Hematopoietic multipotent progenitor cell treated with erythropoietin and hydrocortisone succinate and interleukin-3 and kit ligand, for 8 days (in vitro differentiated cells): ENCODE measurements at regions not wholly inside any gene's neighbourhood (a gene's known extent, or its start where the extent isn't known, plus 50 kb on each side); places are given as distances from the start of the nearest gene placed in this dataset.
"Not testable (repeated sequence)": the region's sequence is repeated elsewhere in the genome, so short reads cannot be mapped to it uniquely, and the experiment has no call there.

Experiments used
- DNase-seq: peaks from one replicate; pipeline ENCODE4 v3.0.0-alpha.2; 2015

DNA sequence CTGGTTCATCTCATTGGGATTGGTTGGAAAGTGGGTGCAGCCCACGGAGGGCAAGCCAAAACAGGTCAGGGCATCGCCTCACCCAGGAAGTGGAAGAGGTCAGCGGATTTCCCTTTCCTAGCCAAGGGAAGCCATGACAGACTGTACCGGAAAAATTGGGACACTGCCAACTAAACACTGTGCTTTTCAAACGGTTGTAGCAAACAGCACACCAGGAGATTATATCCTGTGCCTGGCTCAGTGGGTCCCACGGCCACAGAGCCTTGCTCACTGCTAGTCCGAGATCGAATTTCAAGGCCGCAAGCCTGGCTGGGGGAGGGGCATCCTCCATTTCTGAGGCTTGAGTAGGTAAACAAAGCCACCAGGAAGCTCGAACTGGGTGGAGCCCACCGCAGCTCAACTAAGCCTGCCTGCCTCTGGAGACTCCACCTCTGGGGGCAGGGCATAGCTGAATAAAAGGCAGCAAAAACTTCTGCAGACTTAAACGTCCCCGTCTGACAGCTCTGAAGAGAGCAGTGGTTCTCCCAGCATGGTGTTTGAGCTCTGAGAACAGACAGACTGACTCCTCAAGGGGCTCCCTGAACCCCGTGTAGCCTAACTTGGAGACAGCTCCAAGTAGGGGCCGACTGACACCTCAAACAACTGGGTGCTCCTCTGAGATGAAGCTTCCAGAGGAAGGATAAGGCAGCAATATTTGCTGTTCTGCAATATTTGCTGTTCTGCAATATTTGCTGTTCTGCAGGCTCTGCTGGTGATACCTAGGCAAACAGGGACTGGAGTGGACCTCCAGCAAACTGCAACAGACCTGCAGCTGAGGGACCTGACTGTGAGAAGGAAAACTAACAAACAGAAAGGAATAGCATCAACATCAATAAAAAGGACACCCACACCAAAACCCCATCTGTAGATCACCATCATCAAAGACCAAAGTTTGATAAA lies 191.0 kb upstream of the IRAK1BP1 start:
- DNase-seq: not testable (repeated sequence)

DNA sequence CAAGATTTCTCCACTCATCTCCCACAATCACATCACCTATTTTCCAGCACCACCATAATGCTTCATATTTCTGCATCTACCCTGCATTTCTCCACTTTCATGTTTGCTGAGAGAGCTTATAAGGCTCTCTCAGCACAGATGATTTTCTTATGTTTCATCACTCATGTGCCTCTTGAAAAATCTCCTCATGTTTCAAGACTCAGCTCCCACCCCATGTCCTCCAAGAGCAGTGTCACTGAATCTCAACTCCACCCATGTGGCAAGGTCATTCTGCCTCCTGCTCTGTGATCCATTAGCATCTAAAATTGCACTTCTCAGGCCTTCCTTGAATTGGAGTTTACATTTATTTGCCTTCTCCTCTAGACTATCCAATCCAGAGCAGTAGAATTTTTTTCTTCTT lies 178.7 kb upstream of the IRAK1BP1 start:
- DNase-seq: no peak

DNA sequence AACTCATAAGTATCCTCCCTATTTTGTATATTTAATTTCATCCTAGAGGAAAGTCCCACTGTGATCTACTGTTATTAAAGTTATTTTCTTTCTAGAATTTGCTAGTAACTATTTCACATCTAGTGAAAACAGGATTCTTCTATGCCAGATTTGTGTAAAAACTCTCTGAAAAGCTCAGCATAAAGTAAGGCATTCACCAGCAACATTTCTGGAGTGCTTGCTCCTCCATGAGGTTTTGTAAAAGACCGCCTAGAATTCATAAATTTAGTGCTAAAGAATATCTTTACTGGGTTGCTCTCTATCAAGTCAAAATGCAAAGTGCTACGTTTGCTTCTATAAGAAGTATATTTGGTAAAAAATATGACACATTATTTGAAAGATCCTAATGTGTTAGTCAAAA lies 173.5 kb upstream of the IRAK1BP1 start:
- no peak for DNase-seq

DNA sequence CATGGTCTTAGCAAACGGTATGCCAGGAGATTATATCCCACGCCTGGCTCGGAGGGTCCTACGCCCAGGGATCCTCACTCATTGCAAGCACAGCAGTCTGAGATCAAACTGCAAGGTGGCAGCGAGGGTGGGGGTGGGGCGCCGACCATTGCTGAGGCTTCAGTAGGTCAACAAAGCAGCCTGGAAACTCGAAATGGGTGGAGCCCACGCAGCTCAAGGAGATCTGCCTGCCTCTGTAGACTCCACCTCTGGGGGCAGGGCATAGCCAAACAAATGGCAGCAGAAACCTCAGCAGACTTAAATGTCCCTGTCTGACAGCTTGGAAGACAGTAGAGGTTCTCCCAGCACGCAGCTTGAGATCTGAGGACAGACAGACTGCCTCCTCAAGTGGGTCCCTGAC lies 172.7 kb upstream of the IRAK1BP1 start:
- not testable (repeated sequence) for DNase-seq

DNA sequence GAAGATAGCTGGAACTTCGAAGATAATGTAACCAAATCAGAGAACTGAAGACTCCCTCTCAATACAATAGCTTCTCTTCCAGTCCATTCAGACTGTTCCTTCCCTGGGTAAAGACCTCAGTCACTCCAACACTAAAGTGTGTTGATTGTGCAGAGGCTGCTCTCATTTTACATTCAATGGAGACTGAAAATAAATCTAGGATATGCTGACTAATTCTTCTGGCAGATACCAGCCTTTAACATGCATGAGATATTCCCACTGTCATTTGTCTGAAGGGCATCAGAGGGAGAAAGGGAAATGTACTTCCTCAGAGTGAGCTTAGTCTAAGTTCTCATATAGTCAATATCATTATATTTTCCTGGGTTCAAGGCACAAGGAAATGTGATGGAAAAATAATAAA lies 166.4 kb upstream of the IRAK1BP1 start:
- no peak for DNase-seq

DNA sequence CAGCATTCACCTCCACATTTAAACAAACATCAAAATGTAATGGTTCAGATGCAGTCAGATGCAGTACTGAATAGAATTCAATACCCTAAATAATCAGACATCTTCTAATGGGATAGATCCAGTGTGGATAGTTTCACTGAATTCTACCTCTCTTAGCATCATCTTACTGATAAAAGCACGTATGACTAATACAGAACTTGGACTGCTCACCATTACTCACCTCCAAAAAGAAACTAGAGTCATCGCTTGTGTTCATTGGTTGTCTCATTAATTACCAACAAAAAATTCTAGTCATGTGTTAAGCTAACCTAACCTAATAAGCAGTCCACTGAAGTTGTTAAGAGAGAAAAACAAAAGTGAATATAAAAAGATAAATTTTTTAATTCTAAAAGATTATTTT lies 165.9 kb upstream of the IRAK1BP1 start:
- no peak for DNase-seq

DNA sequence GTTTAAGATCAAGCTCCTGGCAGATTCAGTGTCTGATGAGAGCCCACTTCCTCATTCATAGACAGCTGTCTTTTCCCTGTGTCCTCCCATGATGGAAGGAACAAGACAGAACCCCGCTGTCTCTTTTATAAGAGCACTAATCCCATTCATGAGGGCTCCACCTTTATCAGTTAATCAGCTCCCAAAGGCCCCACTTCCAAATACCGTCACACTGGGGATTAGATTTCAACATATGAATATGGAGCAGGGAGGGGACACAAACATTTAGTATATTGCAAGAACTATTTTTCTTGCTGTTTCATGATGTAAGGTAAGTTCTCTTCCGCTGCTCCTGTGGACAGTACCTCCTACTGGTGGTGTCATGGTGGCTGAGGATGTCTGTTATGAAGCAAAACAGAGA lies 158.3 kb upstream of the IRAK1BP1 start:
- no peak for DNase-seq

DNA sequence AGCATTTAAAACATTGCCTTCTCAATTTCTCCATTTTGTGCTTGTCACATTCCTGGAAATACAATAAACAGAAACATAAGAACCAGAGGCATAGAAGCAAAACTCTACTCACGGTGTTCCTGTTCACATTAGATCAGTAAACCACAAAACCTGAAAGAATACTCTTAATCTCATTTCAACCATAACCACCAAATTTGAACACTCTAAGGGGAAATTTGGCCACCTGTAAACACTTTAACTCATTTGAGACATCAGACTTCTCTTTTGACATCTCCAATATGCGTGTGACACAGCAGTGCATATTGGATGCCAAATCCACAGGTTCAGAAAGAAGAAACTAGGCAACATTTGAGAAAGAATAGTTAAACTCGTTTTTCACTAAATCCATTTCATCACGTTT lies 153.8 kb upstream of the IRAK1BP1 start:
- no peak for DNase-seq

DNA sequence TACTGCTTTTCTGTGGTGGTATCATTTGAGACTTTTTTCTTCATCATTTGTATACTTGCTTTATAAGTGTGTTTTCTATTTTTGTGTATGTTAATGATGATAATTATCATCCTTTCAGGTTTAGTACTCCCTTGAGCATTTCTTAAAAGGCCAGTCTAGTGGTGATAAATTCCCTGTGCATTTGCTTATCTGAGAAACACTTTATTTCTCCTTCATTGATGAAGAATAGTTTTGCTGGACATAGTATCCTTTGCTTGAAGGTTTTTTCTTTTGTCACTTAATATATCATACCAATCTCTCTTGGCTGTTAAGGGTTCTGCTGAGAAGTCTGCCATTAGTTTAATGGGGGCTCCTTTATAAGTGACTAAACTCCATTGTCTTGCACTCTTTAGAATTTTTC lies 123.2 kb upstream of the IRAK1BP1 start:
- no peak for DNase-seq

DNA sequence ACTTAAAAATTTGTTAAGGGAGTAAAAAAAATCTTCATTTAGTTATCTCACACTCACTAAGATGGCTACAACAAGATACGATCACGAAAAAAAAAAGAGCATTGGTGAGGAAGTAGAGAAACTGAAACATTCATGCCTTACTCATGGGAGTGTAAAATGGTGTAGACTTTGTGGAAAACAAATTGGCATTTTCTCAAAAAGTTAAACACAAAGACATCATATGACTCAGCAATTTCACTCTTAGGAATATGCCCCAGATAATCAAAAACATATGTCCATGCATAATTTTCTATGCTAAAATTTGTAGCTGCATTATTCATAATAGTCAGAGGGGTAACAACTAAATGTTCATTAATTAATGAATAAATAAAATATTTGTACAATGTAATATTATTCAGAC lies 120.9 kb upstream of the IRAK1BP1 start:
- no peak for DNase-seq

DNA sequence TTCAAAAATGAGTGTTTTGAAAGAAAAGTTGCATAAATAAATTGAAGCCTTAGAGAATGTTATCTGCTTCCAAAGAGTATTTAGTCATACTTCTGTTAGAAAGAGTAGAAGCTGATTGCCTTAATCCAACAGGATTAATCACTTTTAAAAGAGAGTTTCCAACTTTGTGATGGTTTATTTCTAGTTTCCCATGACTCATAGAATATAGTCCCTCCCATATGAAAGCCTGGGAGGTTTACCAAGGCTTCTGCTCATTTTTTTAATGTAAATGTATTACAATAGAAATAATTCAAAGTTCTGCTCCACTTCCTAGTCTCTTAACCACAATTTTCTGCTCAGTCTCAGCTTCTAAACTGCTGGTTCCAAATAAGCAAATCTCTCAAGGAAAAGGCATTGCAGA lies 118.0 kb upstream of the IRAK1BP1 start:
- no peak for DNase-seq

DNA sequence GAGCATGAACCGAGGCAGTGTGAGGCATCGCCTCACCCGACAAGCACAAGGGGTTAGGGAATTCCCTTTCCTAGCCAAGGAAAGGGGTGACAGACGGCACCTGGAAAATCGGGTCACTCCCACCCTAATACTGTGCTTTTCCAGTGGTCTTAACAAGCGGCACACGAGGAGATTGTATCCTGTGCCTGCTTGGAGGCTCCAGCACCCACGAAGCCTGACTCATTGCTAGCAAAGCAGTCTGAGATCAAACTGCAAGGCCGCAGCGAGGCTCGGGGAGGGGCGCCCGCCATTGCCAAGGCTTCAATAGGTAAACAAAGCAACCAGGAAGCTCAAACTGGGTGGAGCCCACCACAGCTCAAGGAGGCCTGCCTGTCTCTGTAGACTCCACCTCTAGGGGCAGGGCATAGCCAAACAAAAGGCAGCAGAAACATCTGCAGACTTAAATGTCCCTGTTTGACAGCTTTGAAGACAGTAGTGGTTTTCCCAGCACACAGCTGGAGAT lies 109.0 kb upstream of the IRAK1BP1 start:
- DNase-seq: not testable (repeated sequence)

DNA sequence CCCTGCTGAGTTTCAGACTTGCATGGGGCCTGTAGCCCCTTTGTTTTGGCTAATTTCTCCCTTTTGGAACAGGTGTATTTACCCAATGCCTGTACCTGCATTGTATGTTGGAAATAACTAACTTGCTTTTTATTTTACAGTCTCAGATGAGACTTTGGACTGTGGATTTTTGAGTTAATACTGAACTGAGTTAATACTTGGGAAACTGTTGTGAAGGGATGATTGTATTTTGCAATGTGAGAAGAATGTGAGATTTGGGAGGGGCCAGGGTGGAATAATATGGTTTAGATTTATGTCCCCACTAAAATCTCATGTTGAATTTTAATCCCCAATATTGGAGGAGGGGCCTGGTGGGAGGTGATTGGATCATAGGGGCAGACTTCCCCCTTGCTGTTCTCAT lies 99.1 kb upstream of the IRAK1BP1 start:
- DNase-seq: no peak

DNA sequence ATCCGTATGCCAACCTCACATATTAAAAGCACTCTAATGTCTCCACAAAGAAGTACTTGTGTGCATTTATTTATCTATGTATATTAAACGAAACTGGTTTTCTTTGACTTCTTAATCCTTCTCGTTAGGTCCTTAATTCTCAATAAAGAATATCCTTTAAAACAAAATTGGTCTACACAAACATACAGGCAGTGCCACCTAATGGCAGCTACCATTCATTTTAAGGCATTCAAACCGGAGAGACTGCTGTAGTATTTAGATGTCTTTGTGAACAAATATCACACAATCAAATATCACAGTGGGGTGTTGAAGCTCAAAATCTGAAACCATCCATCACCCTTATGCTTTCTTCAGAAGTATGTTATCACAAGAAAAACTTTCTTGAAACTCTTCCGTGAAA lies 96.6 kb upstream of the IRAK1BP1 start:
- no peak for DNase-seq

DNA sequence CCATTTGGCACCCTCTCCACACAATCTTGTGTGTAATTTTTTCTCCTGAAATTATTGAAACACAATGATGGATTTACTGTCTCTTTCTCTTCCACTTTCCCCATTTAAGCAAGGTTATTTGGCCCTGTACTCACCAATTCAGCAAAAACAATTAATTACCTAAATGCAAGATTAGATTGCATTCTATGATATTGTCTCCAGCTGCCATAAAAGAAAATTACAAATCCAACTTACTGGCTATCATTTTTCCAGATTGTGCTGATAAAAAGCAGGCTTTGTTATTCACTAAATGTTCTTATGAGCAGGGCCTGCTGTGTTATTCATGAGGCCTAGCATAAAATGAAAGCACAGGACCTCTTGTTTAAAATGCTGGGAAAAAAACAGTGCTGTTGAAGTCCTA lies 95.8 kb upstream of the IRAK1BP1 start:
- DNase-seq: no peak

DNA sequence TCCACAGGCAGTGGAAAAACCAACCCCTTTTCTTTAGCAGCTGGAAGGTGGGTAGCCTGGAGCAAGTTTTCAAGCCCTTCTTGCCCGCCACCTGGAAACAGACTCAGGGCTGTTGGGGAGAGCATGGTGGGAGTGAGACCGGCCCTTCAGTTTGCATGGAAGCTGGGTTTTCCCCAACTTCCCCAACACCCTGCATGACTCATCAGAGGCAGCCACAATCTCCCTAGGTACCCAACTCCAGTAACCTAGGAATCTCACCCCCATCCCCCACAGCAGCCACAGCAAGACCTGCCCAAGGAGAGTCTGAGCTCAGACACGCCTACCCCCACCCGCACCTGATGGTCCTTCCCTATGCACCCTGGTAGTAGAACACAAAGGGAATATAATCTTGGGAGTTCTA lies 86.3 kb upstream of the IRAK1BP1 start:
- DNase-seq: no peak

DNA sequence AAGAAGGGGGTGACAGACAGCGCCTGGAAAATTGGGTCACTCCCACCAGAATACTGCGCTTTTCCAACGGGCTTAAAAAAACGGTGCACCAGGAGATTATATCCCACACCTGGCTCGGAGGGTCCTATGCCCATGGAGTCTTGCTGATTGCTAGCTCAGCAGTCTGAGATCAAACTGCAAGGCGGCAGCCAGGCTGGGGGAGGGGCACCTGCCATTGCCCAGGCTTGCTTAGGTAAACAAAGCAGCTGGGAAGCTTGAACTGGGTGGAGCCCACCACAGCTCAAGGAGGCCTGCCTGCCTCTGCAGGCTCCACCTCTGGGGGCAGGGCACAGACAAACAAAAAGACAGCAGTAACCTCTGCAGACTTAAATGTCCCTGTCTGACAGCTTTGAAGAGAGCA lies 84.0 kb upstream of the IRAK1BP1 start:
- not testable (repeated sequence) for DNase-seq

DNA sequence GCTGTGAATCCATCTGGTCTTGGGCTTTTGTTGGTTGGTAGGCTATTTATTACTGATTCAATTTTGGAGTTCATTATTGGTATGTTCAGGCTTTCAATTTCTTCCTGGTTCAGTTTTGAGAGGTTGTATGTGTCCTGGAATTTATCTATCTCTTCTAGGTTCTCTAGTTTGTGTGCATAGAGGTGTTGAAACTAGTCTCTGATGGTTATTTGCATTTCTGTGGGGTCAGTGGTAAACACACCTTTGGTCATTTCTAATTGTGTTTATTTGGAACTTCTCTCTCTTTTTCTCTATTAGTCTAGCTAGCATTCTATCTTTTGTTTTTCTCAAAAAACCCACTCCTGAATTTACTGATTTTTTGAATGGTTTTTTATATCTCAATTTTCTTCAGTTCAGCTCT lies 70.1 kb upstream of the IRAK1BP1 start:
- no peak for DNase-seq

DNA sequence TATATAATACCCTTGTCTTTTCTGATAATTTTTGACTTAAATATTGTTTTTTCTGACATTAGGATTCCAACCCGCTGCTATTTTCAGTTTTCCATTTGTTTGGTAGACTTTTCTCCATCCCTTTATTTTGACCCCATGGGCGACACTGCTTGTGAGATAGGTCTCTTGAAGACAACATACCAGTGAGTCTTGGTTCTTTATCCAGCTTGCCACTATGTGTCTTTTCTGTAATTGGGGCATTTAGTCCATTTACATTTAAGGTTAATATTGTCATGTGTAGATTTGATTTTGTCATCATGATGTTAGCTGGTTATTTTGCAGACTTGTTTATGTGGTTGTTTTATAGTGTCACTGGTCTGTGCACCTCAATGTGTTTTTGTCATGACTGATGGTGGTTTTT lies 67.7 kb upstream of the IRAK1BP1 start:
- no peak for DNase-seq

DNA sequence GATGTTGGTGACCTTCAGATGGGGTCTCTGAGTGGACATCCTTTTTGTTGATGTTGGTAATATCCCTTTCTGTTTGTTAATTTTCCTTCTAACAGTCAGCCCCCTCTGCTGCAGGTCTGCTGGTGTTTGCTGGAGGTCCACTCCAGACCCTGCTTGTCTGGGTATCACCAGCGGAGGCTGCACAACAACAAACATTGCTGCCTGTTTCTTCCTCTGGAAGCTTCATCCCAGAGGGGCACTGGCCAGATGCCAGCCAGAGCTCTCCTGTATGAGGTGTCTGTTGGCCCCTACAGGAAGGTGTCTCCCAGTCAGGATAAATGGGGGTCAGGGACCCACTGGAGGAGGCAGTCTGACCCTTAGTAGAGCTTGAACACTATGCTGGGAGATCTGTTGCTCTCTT lies 60.6 kb upstream of the IRAK1BP1 start:
- not testable (repeated sequence) for DNase-seq

DNA sequence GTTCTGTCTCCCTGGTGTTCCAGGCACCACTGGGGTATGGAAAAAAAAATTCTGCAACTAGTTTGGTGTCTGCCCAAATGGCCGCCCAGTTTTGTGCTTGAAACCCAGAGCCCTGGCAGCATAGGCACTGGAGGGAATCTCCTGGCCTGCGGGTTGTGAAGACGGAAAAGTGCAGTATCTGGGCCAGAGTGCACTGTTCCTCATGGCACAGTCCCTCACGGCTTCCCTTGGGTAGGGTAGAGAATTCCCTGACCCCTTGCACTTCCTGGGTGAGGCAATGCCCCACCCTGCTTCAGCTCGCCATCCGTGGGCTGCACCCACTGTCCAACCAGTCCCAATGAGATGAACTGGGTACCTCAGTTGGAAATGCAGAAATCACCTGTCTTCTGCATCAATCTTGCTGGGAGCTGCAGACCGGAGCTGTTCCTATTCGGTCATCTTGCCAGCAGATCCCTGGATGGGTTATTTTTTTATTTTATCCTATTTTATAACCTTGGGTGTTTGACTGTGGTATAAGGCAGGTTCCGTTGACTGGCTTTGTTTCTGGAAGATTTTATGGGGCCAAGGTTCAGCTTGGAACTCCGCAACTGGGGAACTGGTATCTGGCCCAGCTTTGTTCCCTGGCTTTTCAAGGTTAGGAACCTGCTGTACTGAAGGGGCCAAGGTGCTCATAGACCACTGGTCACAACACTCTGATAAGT lies 59.5 kb upstream of the IRAK1BP1 start:
- not testable (repeated sequence) for DNase-seq

DNA sequence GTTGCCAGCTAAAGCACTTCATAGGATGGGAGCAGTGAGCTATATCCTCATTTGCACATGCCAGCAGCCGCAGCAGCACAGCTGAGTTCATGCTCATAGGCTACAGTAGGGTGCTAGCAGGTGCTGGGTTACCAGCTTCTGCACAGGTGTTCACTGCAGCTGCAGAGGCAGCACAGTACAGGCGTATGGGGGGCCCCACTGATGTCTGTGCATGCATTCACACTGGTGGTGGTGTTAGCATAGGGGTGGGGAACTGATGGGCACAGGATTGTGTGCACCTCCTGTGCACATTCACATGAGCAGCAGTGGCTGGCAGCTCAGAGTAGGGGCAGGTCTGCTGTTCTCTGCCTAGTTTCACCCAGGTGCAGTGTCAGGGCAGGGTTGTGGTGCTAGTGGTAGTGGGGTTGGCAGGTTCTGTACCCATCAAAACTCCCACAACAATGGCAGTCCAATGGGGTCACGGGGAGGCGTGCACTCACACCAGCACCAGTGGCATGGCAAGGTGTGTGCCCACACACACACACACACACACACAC lies 58.9 kb upstream of the IRAK1BP1 start:
- DNase-seq: no peak

DNA sequence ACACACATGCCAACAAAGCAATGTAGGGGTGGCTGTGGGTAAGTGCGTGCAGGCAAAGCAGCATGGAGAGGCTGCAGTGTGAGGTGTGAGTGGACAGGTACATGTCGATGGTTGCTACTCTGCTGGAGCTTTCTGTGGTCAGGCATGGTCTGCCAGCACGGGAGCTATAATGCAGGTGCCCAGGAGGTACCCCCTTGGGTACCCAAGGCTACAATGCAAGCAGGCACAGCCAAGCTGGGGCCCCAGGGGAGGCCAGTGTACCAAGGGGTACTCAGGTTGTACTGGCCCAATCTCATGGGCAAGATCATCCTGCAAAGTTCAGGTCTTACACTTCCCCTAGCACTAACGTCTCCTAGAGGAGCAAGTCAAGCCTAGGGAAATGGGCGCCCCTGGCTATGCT lies 58.4 kb upstream of the IRAK1BP1 start:
- DNase-seq: no peak

DNA sequence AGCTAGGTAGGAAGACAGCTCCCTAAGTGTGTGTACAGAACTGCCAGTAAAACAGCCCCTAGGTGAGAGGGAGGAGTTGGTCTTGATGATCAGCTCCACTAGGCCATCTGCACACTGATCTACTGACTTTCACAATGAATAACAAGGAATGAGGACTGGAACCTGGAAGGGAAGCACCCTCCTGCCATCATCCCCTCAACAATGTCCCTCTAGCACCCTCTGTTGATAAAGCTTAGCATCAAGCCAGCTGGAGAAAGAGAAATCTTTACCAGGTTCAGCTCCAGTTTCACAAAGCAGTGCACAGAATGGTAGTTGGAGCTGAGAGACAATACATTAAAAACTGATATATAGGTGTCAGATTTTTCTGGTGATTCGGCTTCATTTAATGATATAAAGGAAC lies 57.2 kb upstream of the IRAK1BP1 start:
- DNase-seq: no peak
